Osteocyte (in vitro differentiated cells): ENCODE measurements at regions not wholly inside any gene's neighbourhood (a gene's known extent, or its start where the extent isn't known, plus 50 kb on each side); places are given as distances from the start of the nearest gene placed in this dataset.

Experiments
- DNase-seq: peaks from one replicate; pipeline ENCODE4 v3.0.0; 2021; ENCODE audit warnings: mixed read lengths; ENCODE audit not compliant: unreplicated experiment; ENCODE audit errors: extremely low spot score
- H3K27ac Mint-ChIP-seq: one replicate; pipeline ENCODE4 v1.8.0; 2021; ENCODE audit warnings: mild to moderate bottlenecking, mixed read lengths; ENCODE audit not compliant: unreplicated experiment
- H3K27me3 Mint-ChIP-seq: one replicate; pipeline ENCODE4 v1.8.0; 2021; ENCODE audit warnings: mixed read lengths; ENCODE audit not compliant: unreplicated experiment
- H3K36me3 Mint-ChIP-seq: one replicate; pipeline ENCODE4 v1.8.0; 2021; ENCODE audit warnings: mixed read lengths; ENCODE audit not compliant: unreplicated experiment
- H3K4me1 Mint-ChIP-seq: one replicate; pipeline ENCODE4 v1.8.0; 2021; ENCODE audit warnings: mixed read lengths; ENCODE audit not compliant: unreplicated experiment
- H3K4me3 Mint-ChIP-seq: one replicate; pipeline ENCODE4 v1.8.0; 2021; ENCODE audit warnings: mild to moderate bottlenecking, moderate library complexity, mixed read lengths; ENCODE audit not compliant: unreplicated experiment
- H3K9me3 Mint-ChIP-seq: one replicate; pipeline ENCODE4 v1.8.0; 2021; ENCODE audit warnings: mixed read lengths; ENCODE audit not compliant: unreplicated experiment
- CTCF ChIP-seq: fragments of 200-600 bp; sonication (generic); IDR thresholded peaks from 2 replicates; pipeline ENCODE4 v1.5.0; 2021; ENCODE audit warnings: antibody characterized with exemption, mild to moderate bottlenecking, moderate library complexity

- H3K9me3 Mint-ChIP-seq, result no peaks in the 10 kb centered on the region
- no peak overlapping the region for H3K4me3 Mint-ChIP-seq
- TF ChIP-seq CTCF, result no peak
- no peaks in the 10 kb centered on the region for H3K4me1 Mint-ChIP-seq
- H3K27ac Mint-ChIP-seq, result no peak overlapping the region
- DNase-seq, result no peak
- peaks cover 44% of the 10 kb centered on the region for H3K27me3 Mint-ChIP-seq
- H3K36me3 Mint-ChIP-seq, result no peaks in the 10 kb centered on the region
Observed at GRCh38 chr2:173785813-173786212, 179.4 kb downstream of the SP3 start.

GRCh38 chr2:173791502-173791901 lies 173.7 kb downstream of the SP3 start:
- peaks cover 20% of the 10 kb centered on the region for H3K4me1 Mint-ChIP-seq
- no peak overlapping the region for H3K27ac Mint-ChIP-seq

GRCh38 chr2:173792166-173792565 lies 173.0 kb downstream of the SP3 start:
- Mint-ChIP-seq H3K36me3 (no peaks in the 10 kb centered on the region), H3K27ac (peak overlapping the region; percentile 70), H3K9me3 (no peaks in the 10 kb centered on the region), H3K4me3 (peak overlapping the region; percentile 27), H3K4me1 (peaks cover 20% of the 10 kb centered on the region), H3K27me3 (peaks cover 4% of the 10 kb centered on the region)
- no peak for TF ChIP-seq CTCF
- no peak for DNase-seq

More at GRCh38 chr2:173791502-173791901, 173.7 kb downstream of the SP3 start:
- peaks cover 9% of the 10 kb centered on the region for H3K27me3 Mint-ChIP-seq
- TF ChIP-seq CTCF, result no peak
- no peaks in the 10 kb centered on the region for H3K9me3 Mint-ChIP-seq
- no peak overlapping the region for H3K4me3 Mint-ChIP-seq
- DNase-seq, result no peak
- no peaks in the 10 kb centered on the region for H3K36me3 Mint-ChIP-seq

GRCh38 chr2:173792741-173793140 lies 172.4 kb downstream of the SP3 start:
- Mint-ChIP-seq H3K36me3 (no peaks in the 10 kb centered on the region), H3K9me3 (no peaks in the 10 kb centered on the region), H3K27me3 (no peaks in the 10 kb centered on the region), H3K4me3 (no peak overlapping the region), H3K4me1 (peaks cover 20% of the 10 kb centered on the region), H3K27ac (no peak overlapping the region)
- DNase-seq, result no peak
- TF ChIP-seq CTCF, result no peak

- H3K36me3 Mint-ChIP-seq, result no peaks in the 10 kb centered on the region
- no peaks in the 10 kb centered on the region for H3K9me3 Mint-ChIP-seq
- no peak for DNase-seq
- H3K4me3 Mint-ChIP-seq, result no peak overlapping the region
- TF ChIP-seq CTCF, result no peak
- H3K4me1 Mint-ChIP-seq, result peaks cover 20% of the 10 kb centered on the region
- no peak overlapping the region for H3K27ac Mint-ChIP-seq
- no peaks in the 10 kb centered on the region for H3K27me3 Mint-ChIP-seq
Observed at GRCh38 chr2:173793709-173794565, 171.2 kb downstream of the SP3 start.
